ENCODE measurements at regions not wholly inside any gene's neighbourhood (a gene's known extent, or its start where the extent isn't known, plus 50 kb on each side); places are given as distances from the start of the nearest gene placed in this dataset.

- Histone ChIP-seq H4K20me1 (ENCODE audit: control insufficient read depth, insufficient read depth) (no peaks in the 10 kb centered on the region), H3K9me3 (replicated peaks; ENCODE audit: control insufficient read depth, insufficient read depth, low read length) (no peaks in the 10 kb centered on the region), H3K9ac (ENCODE audit: control insufficient read depth, insufficient read depth, low read length) (no peak overlapping the region), H3K4me2 (ENCODE audit: control insufficient read depth, insufficient read depth) (no peak overlapping the region), H3K36me3 (ENCODE audit: control insufficient read depth in 2 of 2, insufficient read depth in 2 of 2, low read length in 1 of 2) (no peaks in the 10 kb centered on the region), H3K4me1 (ENCODE audit: control insufficient read depth, insufficient read depth, low read length) (no peaks in the 10 kb centered on the region), H3K27me3 (replicated peaks in 1 of 2; ENCODE audit: control insufficient read depth in 2 of 2, insufficient read depth in 2 of 2, low read length in 1 of 2) (no peaks in the 10 kb centered on the region), H3K79me2 (ENCODE audit: control insufficient read depth, insufficient read depth, low read length) (no peaks in the 10 kb centered on the region), H3K4me3 (no peak overlapping the region), H3K27ac (ENCODE audit: control insufficient read depth, insufficient read depth) (no peak overlapping the region), H2AFZ (ENCODE audit: control insufficient read depth, low read depth, low read length) (no peak overlapping the region)
- SMC1A ChIA-PET (ENCODE audit: uncharacterized antibody, unreplicated experiment) = no interaction called here
- RAD21 ChIA-PET (ENCODE audit: unreplicated experiment) = no interaction called here
- 0% methylated on average over 1 of the region's 1 CpG for WGBS (ENCODE audit: insufficient coverage, insufficient replicate concordance, low lambda C conversion rate, missing lambda C conversion rate)
- TF ChIP-seq NFYB (IDR thresholded peaks at IDR 0.05; ENCODE audit: insufficient read depth, low read depth, low read length) (no peak), ZNF687 (IDR thresholded peaks at IDR 0.05) (no peak), NBN (IDR thresholded peaks at IDR 0.05) (no peak), MEF2A (IDR thresholded peaks at IDR 0.05; ENCODE audit: insufficient read depth, low read depth, low read length) (no peak), ZBED1 (IDR thresholded peaks at IDR 0.05; ENCODE audit: borderline replicate concordance) (no peak), ZBTB11 (CRISPR knock-in tag; IDR thresholded peaks at IDR 0.05) (no peak), ZNF207 (IDR thresholded peaks at IDR 0.05; ENCODE audit: borderline replicate concordance) (no peak), ATF7 (IDR thresholded peaks at IDR 0.05; ENCODE audit: low read depth) (no peak), IRF3 (IDR thresholded peaks at IDR 0.05) (no peak), BCL3 (IDR thresholded peaks at IDR 0.05; ENCODE audit: borderline replicate concordance, insufficient read depth, low read depth, low read length, poor library complexity, severe bottlenecking) (no peak), IRF4 (IDR thresholded peaks at IDR 0.05; ENCODE audit: low read depth, low read length) (no peak), NR2C2 (IDR thresholded peaks at IDR 0.05; ENCODE audit: borderline replicate concordance, control insufficient read depth, insufficient read length, low read depth) (no peak), SMAD5 (IDR thresholded peaks at IDR 0.05; ENCODE audit: low read depth) (no peak)
- BruUV-seq (replicated peaks) = no TSS peak
- intact Hi-C loops (cut with micrococcal nuclease; ENCODE audit: unreplicated experiment) (no loop called here), in situ Hi-C loops (cut with MboI) (no loop called here)
- POLR2A ChIA-PET = no interaction called here
- DNase-seq (ENCODE audit: low read depth, low spot score) (no peak), ATAC-seq (no peak), FAIRE-seq (no peak)
- CTCF ChIA-PET = no interaction called here
Observed at GRCh38 chr5:26295541-26295940, 742.8 kb downstream of the CDH9 start.
